CD14-positive monocyte (primary cell): ENCODE measurements at regions not wholly inside any gene's neighbourhood (a gene's known extent, or its start where the extent isn't known, plus 50 kb on each side); places are given as distances from the start of the nearest gene placed in this dataset.

Source experiments
- DNase-seq, 3 donors: peaks; one replicate each; pipeline ENCODE4 v3.0.0-alpha.2; 2011 to 2022
- H2AFZ ChIP-seq: 2 replicates; pipeline ENCODE4 v1.6.0; 2012; ENCODE audit warnings: mild to moderate bottlenecking, low read depth, low read length, inconsistent platforms; ENCODE audit not compliant: insufficient read depth, poor library complexity, severe bottlenecking
- H3K27ac ChIP-seq, 2 donors: 1 replicate in 1 of 2; 2 replicates in 1 of 2; pipeline ENCODE4 v1.5.1; 2012 to 2013; ENCODE audit warnings: low read length in 2 of 2, control low read depth in 1 of 2, inconsistent platforms in 1 of 2, low read depth in 1 of 2, mild to moderate bottlenecking in 1 of 2
- H3K27me3 ChIP-seq, 2 donors: one replicate each; pipeline versions ENCODE4 v1.6.0 to v1.6.1; 2011 to 2013; ENCODE audit warnings: low read length in 2 of 2; ENCODE audit not compliant: control insufficient read depth in 2 of 2, insufficient read depth in 2 of 2
- H3K36me3 ChIP-seq, 2 donors: replicated peaks in 1 of 2; 1 replicate in 1 of 2; 2 replicates in 1 of 2; pipeline versions ENCODE4 v1.5.1 to v1.6.1; 2012 to 2013; ENCODE audit warnings: low read length in 2 of 2, control low read depth in 1 of 2, inconsistent platforms in 1 of 2, mild to moderate bottlenecking in 1 of 2; ENCODE audit not compliant: insufficient read depth in 2 of 2, control insufficient read depth in 1 of 2
- H3K4me1 ChIP-seq, 2 donors: 1 replicate in 1 of 2; 2 replicates in 1 of 2; pipeline versions ENCODE4 v1.5.1 to v1.6.1; 2012 to 2013; ENCODE audit warnings: low read length in 2 of 2, control low read depth in 1 of 2, inconsistent platforms in 1 of 2, mild to moderate bottlenecking in 1 of 2, moderate library complexity in 1 of 2; ENCODE audit not compliant: insufficient read depth in 2 of 2, control insufficient read depth in 1 of 2
- H3K4me2 ChIP-seq: replicated peaks from 2 replicates; pipeline ENCODE3; 2012; ENCODE audit warnings: low read length, moderate library complexity, mild to moderate bottlenecking; ENCODE audit not compliant: poor library complexity, severe bottlenecking; ENCODE audit errors: extremely low read depth
- H3K4me3 ChIP-seq, 3 experiments: fragments of 200-600 bp in 1 of 3; sonication (generic) in 1 of 3; replicated peaks in 1 of 3; 1 replicate in 2 of 3; 2 replicates in 1 of 3; pipeline ENCODE4 v1.5.1; 2011 to 2013; ENCODE audit warnings: low read length in 3 of 3, mild to moderate bottlenecking in 3 of 3, control low read depth in 2 of 3, low read depth in 2 of 3, inconsistent platforms in 1 of 3, moderate library complexity in 1 of 3
- H3K79me2 ChIP-seq: 2 replicates; pipeline ENCODE4 v1.6.0; 2012; ENCODE audit warnings: mild to moderate bottlenecking, control low read depth, inconsistent platforms, low read length, moderate library complexity; ENCODE audit not compliant: insufficient read depth
- H3K9ac ChIP-seq: 2 replicates; pipeline ENCODE4 v1.6.0; 2017; ENCODE audit warnings: low read length, mild to moderate bottlenecking; ENCODE audit not compliant: insufficient read depth, poor library complexity, severe bottlenecking
- H3K9me3 ChIP-seq, 2 donors: replicated peaks in 1 of 2; 1 replicate in 1 of 2; 2 replicates in 1 of 2; pipeline versions ENCODE4 v1.5.1 to v1.6.1; 2012 to 2013; ENCODE audit warnings: low read length in 2 of 2, control low read depth in 1 of 2; ENCODE audit not compliant: control insufficient read depth in 1 of 2, insufficient read depth in 1 of 2
- H4K20me1 ChIP-seq: 2 replicates; pipeline ENCODE4 v1.6.0; 2012; ENCODE audit warnings: mild to moderate bottlenecking, low read length, control low read depth, moderate library complexity; ENCODE audit not compliant: insufficient read depth
- H3K27ac Mint-ChIP-seq, 7 donors: one replicate each; pipeline ENCODE4 v1.8.0; 2020; ENCODE audit warnings: mild to moderate bottlenecking in 7 of 7, mixed read lengths in 7 of 7, moderate library complexity in 6 of 7, inconsistent platforms in 2 of 7
- H3K27me3 Mint-ChIP-seq, 3 donors: one replicate each; pipeline ENCODE4 v1.8.0; 2021 to 2022; ENCODE audit warnings: low read depth in 3 of 3, mild to moderate bottlenecking in 3 of 3, mixed read lengths in 3 of 3, moderate library complexity in 3 of 3, inconsistent platforms in 1 of 3
- H3K36me3 Mint-ChIP-seq, 2 donors: one replicate each; pipeline ENCODE4 v1.8.0; 2020; ENCODE audit warnings: mixed read lengths in 2 of 2, inconsistent platforms in 1 of 2, mild to moderate bottlenecking in 1 of 2
- H3K4me1 Mint-ChIP-seq: one replicate; pipeline ENCODE4 v1.8.0; 2020; ENCODE audit warnings: mild to moderate bottlenecking, mixed read lengths
- H3K4me3 Mint-ChIP-seq, 2 donors: one replicate each; pipeline ENCODE4 v1.8.0; 2020; ENCODE audit warnings: mild to moderate bottlenecking in 2 of 2, mixed read lengths in 2 of 2, moderate library complexity in 1 of 2
- H3K9me3 Mint-ChIP-seq, 7 donors: one replicate each; pipeline ENCODE4 v1.8.0; 2020 to 2022; ENCODE audit warnings: mixed read lengths in 7 of 7, mild to moderate bottlenecking in 6 of 7, moderate library complexity in 6 of 7, inconsistent platforms in 2 of 7
- CTCF ChIP-seq: fragments of 200-600 bp; IDR thresholded peaks from one replicate; pipeline ENCODE4 v1.8.0; 2022; ENCODE audit warnings: antibody characterized with exemption, mild to moderate bottlenecking
- WGBS: methylation state at CpG from one replicate; pipeline ENCODE4 v1.1.5; 2013; ENCODE audit warnings: missing lambda C conversion rate; ENCODE audit not compliant: insufficient coverage; 5-methylcytosine and 5-hydroxymethylcytosine counted together
- intact Hi-C, 2 donors: fragments of 100-400 bp; cut with micrococcal nuclease; formaldehyde crosslinking; loops; one replicate each; pipeline versions ENCODE4 v1.15.0 to v1.15.1; 2023

DNA sequence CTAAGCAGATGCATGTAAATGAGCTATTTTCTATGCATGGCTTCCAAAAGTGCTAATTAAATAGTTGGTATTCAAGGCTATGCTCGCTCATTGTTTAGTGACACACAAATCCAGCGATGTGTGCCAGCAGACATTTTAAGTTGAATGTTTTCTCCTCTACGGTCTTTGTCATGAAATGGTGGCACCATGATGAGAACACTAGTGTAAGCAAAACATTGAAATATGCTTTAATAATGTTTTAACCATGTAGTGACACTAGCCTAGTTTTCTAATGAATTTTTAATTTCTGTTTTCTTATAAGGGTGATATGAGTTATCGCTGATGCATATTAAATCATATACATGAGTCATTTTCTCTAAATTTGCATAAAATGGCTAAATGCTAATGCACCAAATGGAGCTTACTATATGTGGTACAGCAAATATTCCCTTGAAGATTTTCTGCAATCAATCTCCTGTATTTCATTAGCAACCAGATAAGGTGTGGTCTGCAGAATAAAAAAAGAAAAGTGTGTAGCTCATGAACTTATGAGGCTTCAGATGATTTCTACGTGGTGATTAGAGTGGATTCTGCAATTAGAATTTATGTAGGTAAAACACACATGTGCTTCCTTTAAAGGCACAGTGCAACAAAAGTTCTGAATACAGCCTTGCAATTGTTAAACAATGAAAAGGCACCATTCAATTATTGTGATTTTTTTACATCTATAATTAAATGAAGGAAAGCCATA lies 226.6 kb downstream of the MEF2C start:
- peaks cover 0 to 15% (median 6%) of the 10 kb centered on the region in 7 donors for H3K9me3 Mint-ChIP-seq
- no peaks in the 10 kb centered on the region for H4K20me1 ChIP-seq
- peaks cover 14% of the 10 kb centered on the region for H3K4me1 Mint-ChIP-seq
- no peaks in the 10 kb centered on the region for H3K36me3 ChIP-seq
- 64% methylated on average over 3 of the region's 5 CpGs for WGBS
- no peak overlapping the region for H3K4me3 ChIP-seq
- H2AFZ ChIP-seq: no peak overlapping the region
- no peak overlapping the region for H3K27ac ChIP-seq
- peaks cover 33 to 56% (median 55%) of the 10 kb centered on the region in 3 donors for H3K27me3 Mint-ChIP-seq
- peaks cover 0 to 13% of the 10 kb centered on the region in 2 donors for H3K9me3 ChIP-seq
- peaks cover 49 to 76% of the 10 kb centered on the region in 2 donors for H3K27me3 ChIP-seq
- no peak overlapping the region for H3K27ac Mint-ChIP-seq
- intact Hi-C loops: no loop called here
- no peak for DNase-seq
- no peak overlapping the region for H3K4me3 Mint-ChIP-seq
- H3K4me2 ChIP-seq: no peak overlapping the region
- no peaks in the 10 kb centered on the region for H3K79me2 ChIP-seq
- TF ChIP-seq CTCF: no peak
- H3K36me3 Mint-ChIP-seq: peaks cover 0 to 6% of the 10 kb centered on the region in 2 donors
- H3K4me1 ChIP-seq: peaks cover 14 to 15% of the 10 kb centered on the region in 2 donors
- no peak overlapping the region for H3K9ac ChIP-seq

DNA sequence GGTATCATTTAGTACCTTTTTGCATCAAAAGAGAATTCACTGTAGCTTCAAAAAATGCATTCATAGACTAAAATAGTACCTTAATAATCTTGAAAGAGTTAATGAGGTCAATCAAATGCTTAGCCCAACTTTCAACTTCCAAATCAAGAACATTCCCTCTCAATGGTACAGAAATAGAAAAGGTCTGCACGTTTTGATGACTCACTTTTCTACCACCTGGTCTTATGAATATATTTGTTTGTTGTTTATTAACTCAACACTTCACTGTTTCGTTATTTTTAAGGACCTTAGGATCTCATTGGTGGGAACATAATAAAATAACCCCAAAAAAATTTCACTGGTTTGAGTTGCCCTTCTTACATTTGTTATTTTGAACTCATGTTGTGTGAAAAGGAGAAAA lies 229.5 kb downstream of the MEF2C start:
- no peak overlapping the region for H3K4me3 ChIP-seq
- peaks cover 20 to 49% of the 10 kb centered on the region in 2 donors for H3K27me3 ChIP-seq
- no peak overlapping the region for H2AFZ ChIP-seq
- H3K79me2 ChIP-seq: no peaks in the 10 kb centered on the region
- Mint-ChIP-seq H3K36me3 (no peaks in the 10 kb centered on the region), H3K4me3 (no peak overlapping the region), H3K27me3 (peaks cover 10 to 39% (median 36%) of the 10 kb centered on the region in 3 donors), H3K4me1 (no peaks in the 10 kb centered on the region), H3K9me3 (peaks cover 0 to 3% (median 0%) of the 10 kb centered on the region in 7 donors), H3K27ac (no peak overlapping the region)
- intact Hi-C loops: no loop called here
- no peaks in the 10 kb centered on the region for H3K36me3 ChIP-seq
- no CpG with 5 or more reads among the region's 2 CpGs for WGBS
- no peak overlapping the region for H3K27ac ChIP-seq
- H3K4me1 ChIP-seq: no peaks in the 10 kb centered on the region
- no peak for TF ChIP-seq CTCF
- no peak for DNase-seq
- H3K9ac ChIP-seq: no peak overlapping the region
- H3K9me3 ChIP-seq: no peaks in the 10 kb centered on the region
- no peaks in the 10 kb centered on the region for H4K20me1 ChIP-seq
- H3K4me2 ChIP-seq: no peak overlapping the region
